Endodermal cell (in vitro differentiated cells): ENCODE measurements at regions not wholly inside any gene's neighbourhood (a gene's known extent, or its start where the extent isn't known, plus 50 kb on each side); places are given as distances from the start of the nearest gene placed in this dataset.
"Not testable (repeated sequence)": the region's sequence is repeated elsewhere in the genome, so short reads cannot be mapped to it uniquely, and the experiment has no call there.

Experiments used
- DNase-seq: peaks from one replicate; pipeline ENCODE4 v3.0.0-alpha.2; 2017
- H3K27ac ChIP-seq: 2 replicates; pipeline ENCODE4 v1.5.1; 2013; ENCODE audit warnings: mild to moderate bottlenecking, low read depth, low read length, moderate library complexity
- H3K27me3 ChIP-seq: 2 replicates; pipeline ENCODE4 v1.6.1; 2013; ENCODE audit warnings: mild to moderate bottlenecking, low read length, moderate library complexity; ENCODE audit not compliant: insufficient read depth, control insufficient read depth, poor library complexity, severe bottlenecking
- H3K36me3 ChIP-seq: 2 replicates; pipeline ENCODE4 v1.7.0; 2013; ENCODE audit warnings: mild to moderate bottlenecking, low read length, moderate library complexity; ENCODE audit not compliant: control insufficient read depth, insufficient read depth
- H3K4me1 ChIP-seq: one replicate; pipeline ENCODE4 v1.7.0; 2013; ENCODE audit warnings: low read length; ENCODE audit not compliant: control insufficient read depth, insufficient read depth
- H3K4me3 ChIP-seq: 2 replicates; pipeline ENCODE4 v1.5.1; 2013; ENCODE audit warnings: mild to moderate bottlenecking, low read length, moderate library complexity
- H3K9ac ChIP-seq: 2 replicates; pipeline ENCODE4 v1.6.1; 2013; ENCODE audit warnings: mild to moderate bottlenecking, low read length, moderate library complexity; ENCODE audit not compliant: poor library complexity, severe bottlenecking; ENCODE audit errors: extremely low read depth
- H3K9me3 ChIP-seq: 2 replicates; pipeline ENCODE4 v1.6.1; 2013; ENCODE audit warnings: mild to moderate bottlenecking, low read length, moderate library complexity; ENCODE audit not compliant: control insufficient read depth
- H3K27ac Mint-ChIP-seq: 2 replicates; pipeline ENCODE4 v1.8.0; 2020; ENCODE audit warnings: mixed read lengths
- H3K27me3 Mint-ChIP-seq: 2 replicates; pipeline ENCODE4 v1.8.0; 2021; ENCODE audit warnings: mild to moderate bottlenecking, mixed read lengths; ENCODE audit not compliant: insufficient read depth
- H3K36me3 Mint-ChIP-seq: 2 replicates; pipeline ENCODE4 v1.8.0; 2020; ENCODE audit warnings: low read depth, mixed read lengths
- H3K4me1 Mint-ChIP-seq: 2 replicates; pipeline ENCODE4 v1.8.0; 2020; ENCODE audit warnings: mixed read lengths
- H3K4me3 Mint-ChIP-seq: 2 replicates; pipeline ENCODE4 v1.8.0; 2020; ENCODE audit warnings: mild to moderate bottlenecking, moderate library complexity, mixed read lengths
- H3K9me3 Mint-ChIP-seq: 2 replicates; pipeline ENCODE4 v1.8.0; 2020; ENCODE audit warnings: mild to moderate bottlenecking, mixed read lengths
- WGBS, 2 experiments: methylation state at CpG; one replicate each; pipeline versions ENCODE4 v1.1.5 to v1.1.7; 2013; ENCODE audit warnings: missing lambda C conversion rate in 2 of 2, mixed read lengths in 1 of 2; ENCODE audit not compliant: insufficient coverage in 1 of 2, insufficient read length in 1 of 2; 5-methylcytosine and 5-hydroxymethylcytosine counted together
- TF ChIP-seq, protein P1 (sequence below): fragments of 200-600 bp; sonication (generic); conservative IDR thresholded peaks from 2 replicates; pipeline ENCODE4 v1.5.0; 2021; ENCODE audit warnings: antibody characterized with exemption, mild to moderate bottlenecking

DNA sequence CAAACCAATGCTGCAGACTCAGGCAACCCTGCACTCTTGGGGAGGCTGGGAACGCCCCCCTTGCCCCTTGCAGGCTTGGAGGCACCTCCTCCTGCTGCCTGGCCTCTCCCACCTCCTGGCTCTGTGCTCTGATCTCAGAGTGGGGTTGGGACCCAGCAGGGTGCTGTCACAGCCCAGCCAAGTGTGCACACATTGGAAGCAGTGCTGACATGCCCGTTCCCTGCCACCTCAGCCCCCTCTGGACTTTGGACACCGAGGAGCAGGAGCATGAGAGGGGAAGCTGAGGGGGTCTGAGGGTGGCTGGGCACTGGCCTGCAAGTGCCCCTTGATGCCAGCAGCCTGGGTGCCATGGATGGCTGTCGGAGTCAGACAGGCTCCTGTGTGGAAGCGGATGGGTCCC, 202.0 kb upstream of the ZNF337 start:
- H3K27me3 Mint-ChIP-seq, H3K9me3 ChIP-seq, H3K4me3 Mint-ChIP-seq, H3K4me1 ChIP-seq, H3K36me3 Mint-ChIP-seq, H3K27ac Mint-ChIP-seq, H3K27me3 ChIP-seq, H3K4me3 ChIP-seq, H3K36me3 ChIP-seq, DNase-seq, H3K27ac ChIP-seq, H3K9me3 Mint-ChIP-seq, H3K9ac ChIP-seq: not testable (repeated sequence)
- 85 to 88% methylated on average over 3 to 5 of the region's 5 CpGs for whole genome bisulfite sequencing, 2 experiments
- H3K4me1 Mint-ChIP-seq: peaks cover 16% of the 10 kb centered on the region

DNA sequence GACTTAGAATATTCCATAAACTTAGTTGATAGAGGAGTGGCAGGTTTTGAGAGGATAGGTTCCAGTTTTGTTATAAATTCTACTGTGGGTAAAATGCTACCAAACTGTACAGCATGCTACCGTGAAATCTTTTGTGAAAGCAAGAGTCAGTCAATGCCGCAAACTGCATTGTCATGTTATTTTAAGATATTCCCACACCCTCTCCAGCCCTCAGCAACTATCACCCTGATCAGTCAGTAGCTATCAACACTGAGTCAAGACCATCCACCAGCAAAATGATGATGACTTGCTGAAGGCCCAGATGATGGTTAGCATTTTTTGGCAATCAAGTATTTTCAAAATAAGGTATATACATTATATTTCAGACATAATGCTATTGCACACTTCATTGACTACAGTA, 182.4 kb upstream of the ZNF337 start:
- H3K9me3 ChIP-seq: not testable (repeated sequence)

DNA sequence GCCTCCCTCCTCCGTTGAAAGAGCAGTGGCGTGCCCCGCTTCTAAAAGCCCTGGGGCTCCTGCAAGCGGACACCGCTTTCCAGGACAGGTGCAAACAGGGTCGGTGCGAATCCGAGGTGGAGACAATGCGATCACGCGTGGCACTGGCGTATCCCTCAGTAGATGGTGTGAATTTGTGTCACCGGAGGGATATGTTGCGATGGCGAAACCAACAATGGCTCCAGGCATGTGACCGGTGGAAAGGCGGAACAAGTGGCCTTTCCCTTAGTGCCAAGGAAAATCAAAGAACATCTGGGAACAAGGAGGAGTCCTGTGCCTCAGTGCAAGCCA, 172.0 kb upstream of the ZNF337 start:
- H3K9ac ChIP-seq, H3K36me3 Mint-ChIP-seq, H3K36me3 ChIP-seq, H3K4me1 ChIP-seq, DNase-seq, H3K27ac ChIP-seq, H3K4me1 Mint-ChIP-seq, H3K9me3 Mint-ChIP-seq, H3K9me3 ChIP-seq, H3K27ac Mint-ChIP-seq: not testable (repeated sequence)
- H3K27me3 ChIP-seq: peaks cover 53% of the 10 kb centered on the region
- H3K4me3 Mint-ChIP-seq: peak overlapping the region; percentile 50
- peak overlapping the region; percentile 73 for H3K4me3 ChIP-seq
- peaks cover 74% of the 10 kb centered on the region for H3K27me3 Mint-ChIP-seq
- 52 to 58% methylated on average over 14 to 17 of the region's 17 CpGs for WGBS, 2 experiments

More for the DNA sequence above, 182.4 kb upstream of the ZNF337 start:
- H3K27me3 ChIP-seq, H3K4me3 Mint-ChIP-seq, H3K27ac ChIP-seq, H3K36me3 Mint-ChIP-seq, H3K4me1 ChIP-seq, H3K9me3 Mint-ChIP-seq, H3K4me3 ChIP-seq, H3K4me1 Mint-ChIP-seq, H3K27ac Mint-ChIP-seq, H3K36me3 ChIP-seq, H3K9ac ChIP-seq, DNase-seq: not testable (repeated sequence)
- WGBS, 2 experiments: 100% methylated on average over 1 to 2 of the region's 2 CpGs
- H3K27me3 Mint-ChIP-seq: peaks cover 12% of the 10 kb centered on the region

DNA sequence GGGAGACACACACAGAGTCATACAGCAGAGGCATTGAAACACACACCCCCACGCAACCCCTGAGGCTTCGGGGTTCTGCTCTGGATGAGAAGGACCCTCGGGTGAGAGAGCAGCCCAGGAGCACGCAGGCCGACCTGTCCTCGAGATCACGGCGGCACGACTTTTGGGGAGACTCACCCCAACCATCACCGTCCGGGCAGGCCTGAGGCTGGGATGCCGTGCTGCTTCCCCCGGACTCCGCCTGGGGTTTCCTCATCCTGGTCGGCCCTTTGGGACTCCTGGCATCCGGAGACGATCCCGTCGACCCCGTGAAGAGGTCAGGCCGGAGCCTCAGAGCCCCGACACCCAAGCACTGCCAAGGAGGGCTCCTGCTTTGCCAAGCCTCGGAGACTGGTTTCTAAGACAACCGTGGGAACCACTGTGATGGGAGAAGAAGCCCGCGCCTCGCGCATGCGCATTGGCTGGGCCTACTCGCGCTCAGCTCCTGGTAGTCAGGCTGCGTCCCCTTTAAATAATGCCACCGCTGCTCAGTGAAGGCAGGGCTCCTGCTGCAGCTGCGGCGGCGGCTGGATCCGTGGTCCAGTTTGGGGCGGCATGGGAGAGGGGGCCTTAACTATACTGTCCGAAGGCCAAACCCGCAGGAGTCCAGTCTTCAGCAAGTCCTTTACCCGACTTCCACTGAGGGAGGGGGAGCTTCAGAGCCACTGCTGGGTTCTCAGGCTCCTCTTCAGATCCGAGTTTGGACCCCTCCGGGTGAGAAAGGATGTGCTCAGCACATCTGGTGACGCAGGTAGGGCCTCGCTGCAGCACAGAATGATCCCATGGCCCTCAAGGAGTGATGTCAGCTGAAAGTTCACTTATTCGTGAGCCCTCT, 171.4 kb upstream of the ZNF337 start:
- no peak overlapping the region for H3K9ac ChIP-seq
- H3K27ac ChIP-seq: no peak overlapping the region
- H3K27me3 ChIP-seq: peaks cover 53% of the 10 kb centered on the region
- DNase-seq: peak; percentile 88
- H3K4me1 Mint-ChIP-seq: peaks cover 4% of the 10 kb centered on the region
- TF ChIP-seq, protein P1, sequence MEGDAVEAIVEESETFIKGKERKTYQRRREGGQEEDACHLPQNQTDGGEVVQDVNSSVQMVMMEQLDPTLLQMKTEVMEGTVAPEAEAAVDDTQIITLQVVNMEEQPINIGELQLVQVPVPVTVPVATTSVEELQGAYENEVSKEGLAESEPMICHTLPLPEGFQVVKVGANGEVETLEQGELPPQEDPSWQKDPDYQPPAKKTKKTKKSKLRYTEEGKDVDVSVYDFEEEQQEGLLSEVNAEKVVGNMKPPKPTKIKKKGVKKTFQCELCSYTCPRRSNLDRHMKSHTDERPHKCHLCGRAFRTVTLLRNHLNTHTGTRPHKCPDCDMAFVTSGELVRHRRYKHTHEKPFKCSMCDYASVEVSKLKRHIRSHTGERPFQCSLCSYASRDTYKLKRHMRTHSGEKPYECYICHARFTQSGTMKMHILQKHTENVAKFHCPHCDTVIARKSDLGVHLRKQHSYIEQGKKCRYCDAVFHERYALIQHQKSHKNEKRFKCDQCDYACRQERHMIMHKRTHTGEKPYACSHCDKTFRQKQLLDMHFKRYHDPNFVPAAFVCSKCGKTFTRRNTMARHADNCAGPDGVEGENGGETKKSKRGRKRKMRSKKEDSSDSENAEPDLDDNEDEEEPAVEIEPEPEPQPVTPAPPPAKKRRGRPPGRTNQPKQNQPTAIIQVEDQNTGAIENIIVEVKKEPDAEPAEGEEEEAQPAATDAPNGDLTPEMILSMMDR: no peak
- H3K27ac Mint-ChIP-seq: no peak overlapping the region
- H3K36me3 ChIP-seq: no peaks in the 10 kb centered on the region
- peak overlapping the region; percentile 50 for H3K4me3 Mint-ChIP-seq
- H3K27me3 Mint-ChIP-seq: peaks cover 80% of the 10 kb centered on the region
- H3K36me3 Mint-ChIP-seq: no peaks in the 10 kb centered on the region
- WGBS, 2 experiments: 30 to 35% methylated on average over 25 to 46 of the region's 46 CpGs
- H3K9me3 Mint-ChIP-seq: peaks cover 3% of the 10 kb centered on the region
- H3K9me3 ChIP-seq: no peaks in the 10 kb centered on the region
- peaks cover 6% of the 10 kb centered on the region for H3K4me1 ChIP-seq
- peak overlapping the region; percentile 73 for H3K4me3 ChIP-seq

DNA sequence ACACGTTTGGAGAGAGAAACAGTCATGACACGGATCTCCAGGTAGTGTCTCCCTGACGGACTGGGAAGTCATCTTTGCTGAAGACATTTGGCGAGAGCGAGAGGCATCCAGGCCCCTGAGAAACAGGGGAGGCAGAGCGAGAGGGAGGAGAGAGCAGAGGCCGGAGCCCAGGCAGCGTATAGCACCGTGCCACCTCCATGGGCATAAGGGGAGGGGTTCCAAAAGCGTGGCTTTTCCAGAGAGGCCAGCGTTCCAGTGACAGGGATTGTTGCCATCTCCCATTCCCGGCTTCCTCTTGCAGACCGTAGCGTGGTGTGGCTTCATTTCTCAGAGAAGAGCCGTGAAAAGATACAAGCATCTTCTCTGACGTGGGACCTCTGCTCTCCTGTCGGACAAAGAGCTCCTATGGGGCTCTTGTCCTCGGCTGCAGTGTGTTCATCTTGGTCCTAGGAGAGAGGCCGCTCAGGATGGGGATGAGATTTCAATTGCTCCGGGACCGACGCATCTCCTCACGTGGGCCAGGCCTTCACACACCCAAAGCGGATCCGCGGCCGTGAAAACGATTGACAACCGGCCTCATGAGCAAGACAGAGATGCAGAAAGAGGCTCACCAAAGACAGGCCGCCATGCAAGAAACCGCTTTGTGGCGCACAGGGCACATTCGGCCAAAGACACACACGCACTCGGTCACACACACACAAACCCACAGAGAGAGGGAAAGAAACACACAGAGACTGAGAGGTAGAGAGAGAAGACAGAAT, 170.5 kb upstream of the ZNF337 start:
- not testable (repeated sequence) for H3K9me3 ChIP-seq, H3K9me3 Mint-ChIP-seq, H3K36me3 Mint-ChIP-seq, H3K27ac ChIP-seq, H3K9ac ChIP-seq, H3K4me3 ChIP-seq, H3K4me3 Mint-ChIP-seq, H3K36me3 ChIP-seq, DNase-seq, H3K4me1 ChIP-seq, H3K4me1 Mint-ChIP-seq, H3K27ac Mint-ChIP-seq
- H3K27me3 ChIP-seq: peaks cover 61% of the 10 kb centered on the region
- H3K27me3 Mint-ChIP-seq: peaks cover 88% of the 10 kb centered on the region
- WGBS, 2 experiments: 92 to 93% methylated on average over 25 to 35 of the region's 35 CpGs
